Stomach (tissue), 8 donors: ENCODE measurements at regions not wholly inside any gene's neighbourhood (a gene's known extent, or its start where the extent isn't known, plus 50 kb on each side); places are given as distances from the start of the nearest gene placed in this dataset.

Experiments
- DNase-seq, 2 donors: peaks; one replicate each; pipeline versions ENCODE4 v3.0.0 to v3.0.0-alpha.2; 2013 to 2019
- H3K27ac ChIP-seq, 5 donors: fragments of 200-600 bp in 4 of 5; sonication (generic) in 4 of 5; one replicate each; pipeline ENCODE4 v1.5.1; 2013 to 2019; ENCODE audit warnings: mild to moderate bottlenecking in 1 of 5, moderate library complexity in 1 of 5
- H3K27me3 ChIP-seq, 3 donors: fragments of 200-600 bp; sonication (generic); one replicate each; pipeline ENCODE4 v1.5.1; 2017 to 2019; ENCODE audit warnings: mixed run types in 1 of 3
- H3K36me3 ChIP-seq, 4 donors: fragments of 200-600 bp; sonication (generic); 1 replicate in 3 of 4; 2 replicates in 1 of 4; pipeline ENCODE4 v1.5.1; 2016 to 2019
- H3K4me1 ChIP-seq, 4 donors: fragments of 200-600 bp; sonication (generic); one replicate each; pipeline ENCODE4 v1.5.1; 2016 to 2019
- H3K4me3 ChIP-seq, 4 donors: fragments of 200-600 bp; sonication (generic) in 3 of 4; one replicate each; pipeline ENCODE4 v1.5.1; 2016 to 2019; ENCODE audit warnings: mild to moderate bottlenecking in 1 of 4
- H3K9me3 ChIP-seq, 4 donors: fragments of 200-600 bp; sonication (generic); one replicate each; pipeline ENCODE4 v1.5.1; 2016 to 2019
- EP300 ChIP-seq: sonication (generic); formaldehyde crosslinking; IDR thresholded peaks from one replicate; pipeline ENCODE4 v1.6.1; 2017; ENCODE audit warnings: antibody characterized with exemption
- POLR2A ChIP-seq, 4 donors: fragments of 450-650 bp; IDR thresholded peaks; one replicate each; pipeline ENCODE4 v1.6.1; 2016; ENCODE audit warnings: antibody characterized with exemption in 4 of 4, control low read depth in 2 of 4, mild to moderate bottlenecking in 1 of 4, moderate library complexity in 1 of 4
- POLR2AphosphoS5 ChIP-seq, 3 donors: sonication (generic); formaldehyde crosslinking; IDR thresholded peaks; one replicate each; pipeline ENCODE4 v1.6.1; 2016; ENCODE audit warnings: antibody characterized with exemption in 3 of 3
- WGBS, 5 donors: extraction: QIAGEN DNeasy Blood & Tissue Kit in 3 of 5; methylation state at CpG; one replicate each; pipeline versions ENCODE4 v1.1.5 to v1.1.7; 2013 to 2018; 5-methylcytosine and 5-hydroxymethylcytosine counted together
- intact Hi-C: fragments of 100-400 bp; cut with DNase I; formaldehyde crosslinking; loops from one replicate; pipeline ENCODE4 v1.15.1; 2023; ENCODE audit warnings: low total_unique reads
- TF ChIP-seq, protein P1 (sequence below), 7 experiments: fragments of 450-650 bp in 4 of 7; fragments of 200-600 bp in 3 of 7; sonication (generic) in 3 of 7; IDR thresholded peaks; one replicate each; pipeline ENCODE4 v1.5.1; 2016 to 2019; ENCODE audit warnings: antibody characterized with exemption in 7 of 7, control low read depth in 2 of 7, mild to moderate bottlenecking in 1 of 7
- donor health status: healthy with polysubstance abuse.
- donor health status: Bipolar disorder and iron deficiency.
- donor health status: healthy.

GRCh38 chrX:10750581-10750980 lies 130.2 kb upstream of the MID1 start:
- TF ChIP-seq, protein P1, sequence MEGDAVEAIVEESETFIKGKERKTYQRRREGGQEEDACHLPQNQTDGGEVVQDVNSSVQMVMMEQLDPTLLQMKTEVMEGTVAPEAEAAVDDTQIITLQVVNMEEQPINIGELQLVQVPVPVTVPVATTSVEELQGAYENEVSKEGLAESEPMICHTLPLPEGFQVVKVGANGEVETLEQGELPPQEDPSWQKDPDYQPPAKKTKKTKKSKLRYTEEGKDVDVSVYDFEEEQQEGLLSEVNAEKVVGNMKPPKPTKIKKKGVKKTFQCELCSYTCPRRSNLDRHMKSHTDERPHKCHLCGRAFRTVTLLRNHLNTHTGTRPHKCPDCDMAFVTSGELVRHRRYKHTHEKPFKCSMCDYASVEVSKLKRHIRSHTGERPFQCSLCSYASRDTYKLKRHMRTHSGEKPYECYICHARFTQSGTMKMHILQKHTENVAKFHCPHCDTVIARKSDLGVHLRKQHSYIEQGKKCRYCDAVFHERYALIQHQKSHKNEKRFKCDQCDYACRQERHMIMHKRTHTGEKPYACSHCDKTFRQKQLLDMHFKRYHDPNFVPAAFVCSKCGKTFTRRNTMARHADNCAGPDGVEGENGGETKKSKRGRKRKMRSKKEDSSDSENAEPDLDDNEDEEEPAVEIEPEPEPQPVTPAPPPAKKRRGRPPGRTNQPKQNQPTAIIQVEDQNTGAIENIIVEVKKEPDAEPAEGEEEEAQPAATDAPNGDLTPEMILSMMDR (IDR thresholded peaks at IDR 0.05), result no peak
- TF ChIP-seq POLR2AphosphoS5 (IDR thresholded peaks at IDR 0.05), result no peak
- TF ChIP-seq POLR2A (IDR thresholded peaks at IDR 0.05), result no peak
- H3K36me3 ChIP-seq, result no peaks in the 10 kb centered on the region
- intact Hi-C loops, result no loop called here
- WGBS, 5 donors, result 72 to 94% (median 87%) methylated on average over 7 of the region's 7 CpGs
- DNase-seq, result no peak
- no peaks in the 10 kb centered on the region for H3K9me3 ChIP-seq
- H3K27ac ChIP-seq, result no peak overlapping the region
- no peak overlapping the region for H3K4me3 ChIP-seq
- H3K4me1 ChIP-seq, result no peaks in the 10 kb centered on the region
- peaks cover 0 to 3% (median 0%) of the 10 kb centered on the region in 3 donors for H3K27me3 ChIP-seq

- intact Hi-C loops, result no loop called here
- H3K27ac ChIP-seq, result no peak overlapping the region
- DNase-seq, result no peak
- no peaks in the 10 kb centered on the region for H3K9me3 ChIP-seq
- H3K36me3 ChIP-seq, result no peaks in the 10 kb centered on the region
- WGBS, 5 donors, result 74 to 92% (median 85%) methylated on average over 3 of the region's 3 CpGs
- H3K27me3 ChIP-seq, result peaks cover 0 to 3% (median 0%) of the 10 kb centered on the region in 3 donors
- H3K4me3 ChIP-seq, result no peak overlapping the region
- H3K4me1 ChIP-seq, result no peaks in the 10 kb centered on the region
- TF ChIP-seq, protein P1 (IDR thresholded peaks at IDR 0.05), result no peak
- no peak for TF ChIP-seq EP300
- no peak for TF ChIP-seq POLR2A (IDR thresholded peaks at IDR 0.05)
- TF ChIP-seq POLR2AphosphoS5 (IDR thresholded peaks at IDR 0.05), result no peak
These were observed 132.7 kb upstream of the MID1 start for GRCh38 chrX:10753116-10753515.

DNA sequence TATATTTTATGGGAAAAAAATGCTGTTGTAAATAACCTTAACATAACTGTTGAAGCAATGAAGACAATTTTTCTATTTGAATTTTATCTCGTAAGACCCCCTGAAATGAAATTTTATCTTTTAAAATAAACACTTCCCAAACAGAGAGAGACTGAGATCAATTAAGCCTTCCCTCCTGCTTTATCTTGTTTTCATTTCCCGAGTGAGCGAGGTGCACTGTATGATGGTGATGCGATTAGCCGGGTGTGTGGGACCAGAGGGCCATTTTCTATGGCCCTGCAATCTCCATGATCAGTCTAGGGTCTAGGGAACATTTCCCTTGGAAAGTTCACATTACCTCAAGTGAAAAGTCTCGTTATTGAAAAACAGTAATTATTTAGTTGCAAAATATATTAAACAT lies 134.1 kb upstream of the MID1 start:
- peaks cover 0 to 3% (median 0%) of the 10 kb centered on the region in 3 donors for H3K27me3 ChIP-seq
- H3K9me3 ChIP-seq, result no peaks in the 10 kb centered on the region
- no peak for DNase-seq
- no peaks in the 10 kb centered on the region for H3K4me1 ChIP-seq
- WGBS, 5 donors, result 70 to 91% (median 84%) methylated on average over 6 of the region's 6 CpGs
- TF ChIP-seq POLR2A (IDR thresholded peaks at IDR 0.05) (no peak), POLR2AphosphoS5 (IDR thresholded peaks at IDR 0.05) (no peak)
- TF ChIP-seq, protein P1 (IDR thresholded peaks at IDR 0.05), result no peak
- no peaks in the 10 kb centered on the region for H3K36me3 ChIP-seq
- intact Hi-C loops, result no loop called here
- no peak overlapping the region for H3K27ac ChIP-seq
- no peak overlapping the region for H3K4me3 ChIP-seq

- intact Hi-C loops, result no loop called here
- no peaks in the 10 kb centered on the region for H3K4me1 ChIP-seq
- TF ChIP-seq POLR2AphosphoS5 (IDR thresholded peaks at IDR 0.05) (no peak), EP300 (no peak), POLR2A (IDR thresholded peaks at IDR 0.05) (no peak)
- TF ChIP-seq, protein P1 (IDR thresholded peaks at IDR 0.05), result no peak
- 36 to 57% (median 40%) methylated on average over 9 of the region's 9 CpGs for WGBS, 5 donors
- H3K9me3 ChIP-seq, result no peaks in the 10 kb centered on the region
- no peaks in the 10 kb centered on the region for H3K36me3 ChIP-seq
- DNase-seq, result peak in 1 of 2 donors; percentile 50
- H3K27me3 ChIP-seq, result peaks cover 0 to 3% (median 0%) of the 10 kb centered on the region in 3 donors
- H3K4me3 ChIP-seq, result no peak overlapping the region
- H3K27ac ChIP-seq, result no peak overlapping the region
These were observed 135.3 kb upstream of the MID1 start for GRCh38 chrX:10755439-10756334.
